Colon (tissue), 2 donors: ENCODE measurements at regions not wholly inside any gene's neighbourhood (a gene's known extent, or its start where the extent isn't known, plus 50 kb on each side); places are given as distances from the start of the nearest gene placed in this dataset.

Experiments
- FAIRE-seq: peaks from 2 replicates; lab custom pipeline; 2012; peaks lifted over from hg19 to GRCh38; lab: Jason Lieb, UNC
- donor health status: control.
- donor health status: control.

GRCh38 chr7:84482476-84482875, 287.9 kb upstream of the SEMA3A start:
- FAIRE-seq = no peak

GRCh38 chr7:84479059-84479458, 284.5 kb upstream of the SEMA3A start:
- FAIRE-seq = no peak

- no peak for FAIRE-seq
Observed at GRCh38 chr7:84477786-84478478, 283.3 kb upstream of the SEMA3A start.

GRCh38 chr7:84474436-84474835, 279.8 kb upstream of the SEMA3A start:
- FAIRE-seq = no peak

GRCh38 chr7:84471576-84471975, 277.0 kb upstream of the SEMA3A start:
- FAIRE-seq = no peak

GRCh38 chr7:84469034-84469433, 274.4 kb upstream of the SEMA3A start:
- no peak for FAIRE-seq

GRCh38 chr7:84462259-84462658, 267.7 kb upstream of the SEMA3A start:
- no peak for FAIRE-seq

- FAIRE-seq = no peak
Observed at GRCh38 chr7:84461093-84461492, 266.5 kb upstream of the SEMA3A start.

- FAIRE-seq = no peak
Observed at GRCh38 chr7:84455788-84456187, 261.2 kb upstream of the SEMA3A start.

GRCh38 chr7:84454174-84454959, 259.8 kb upstream of the SEMA3A start:
- FAIRE-seq = no peak

- FAIRE-seq = no peak
Observed at GRCh38 chr7:84452618-84453017, 258.0 kb upstream of the SEMA3A start.

GRCh38 chr7:84450772-84451171, 256.2 kb upstream of the SEMA3A start:
- no peak for FAIRE-seq

- FAIRE-seq = no peak
Observed at GRCh38 chr7:84447636-84448293, 253.2 kb upstream of the SEMA3A start.

- no peak for FAIRE-seq
Observed at GRCh38 chr7:84446991-84447480, 252.4 kb upstream of the SEMA3A start.

- no peak for FAIRE-seq
Observed at GRCh38 chr7:84425702-84426259, 231.2 kb upstream of the SEMA3A start.

- FAIRE-seq = no peak
Observed at GRCh38 chr7:84422790-84423189, 228.2 kb upstream of the SEMA3A start.

- FAIRE-seq = no peak
Observed at GRCh38 chr7:84412161-84412969, 217.8 kb upstream of the SEMA3A start.

- FAIRE-seq = no peak
Observed at GRCh38 chr7:84399661-84400060, 205.1 kb upstream of the SEMA3A start.

- FAIRE-seq = no peak
Observed at GRCh38 chr7:84394219-84394618, 199.6 kb upstream of the SEMA3A start.

- no peak for FAIRE-seq
Observed at GRCh38 chr7:84393786-84394185, 199.2 kb upstream of the SEMA3A start.

- FAIRE-seq = no peak
Observed at GRCh38 chr7:84390845-84391244, 196.3 kb upstream of the SEMA3A start.

- FAIRE-seq = no peak
Observed at GRCh38 chr7:84389242-84389641, 194.7 kb upstream of the SEMA3A start.
